CD4-positive, CD25-positive, alpha-beta regulatory T cell (primary cell): ENCODE measurements at regions not wholly inside any gene's neighbourhood (a gene's known extent, or its start where the extent isn't known, plus 50 kb on each side); places are given as distances from the start of the nearest gene placed in this dataset.

Experiments
- ATAC-seq, 2 donors: fragments of 150-1000 bp; cut with Tn5 transposase; one replicate each; pipeline ENCODE4 v1.10.0; 2021; ENCODE audit warnings: low read depth in 2 of 2, moderate number of reproducible peaks in 2 of 2, moderate library complexity in 1 of 2
- DNase-seq, 3 donors: peaks; one replicate each; pipeline versions ENCODE4 v3.0.0 to v3.0.0-alpha.2; 2012 to 2022; ENCODE audit warnings: mixed read lengths in 1 of 3
- H3K27ac ChIP-seq: one replicate; pipeline ENCODE4 v1.7.0; 2013; ENCODE audit warnings: mild to moderate bottlenecking, low read length; ENCODE audit not compliant: insufficient read depth, poor library complexity, severe bottlenecking
- H3K27me3 ChIP-seq: one replicate; pipeline ENCODE4 v1.7.0; 2013; ENCODE audit warnings: low read length; ENCODE audit not compliant: control insufficient read depth, insufficient read depth
- H3K36me3 ChIP-seq: one replicate; pipeline ENCODE4 v1.7.0; 2013; ENCODE audit warnings: mild to moderate bottlenecking, low read length, moderate library complexity; ENCODE audit not compliant: control insufficient read depth, insufficient read depth
- H3K4me1 ChIP-seq: 2 replicates; pipeline ENCODE4 v1.7.0; 2013; ENCODE audit warnings: mild to moderate bottlenecking, low read length; ENCODE audit not compliant: insufficient read depth, control insufficient read depth, poor library complexity, severe bottlenecking
- H3K4me3 ChIP-seq: one replicate; pipeline ENCODE4 v1.7.0; 2013; ENCODE audit warnings: low read depth, mild to moderate bottlenecking, low read length, moderate library complexity
- H3K9me3 ChIP-seq, 2 experiments: 1 replicate in 1 of 2; 2 replicates in 1 of 2; pipeline ENCODE4 v1.7.0; 2013; ENCODE audit warnings: low read length in 2 of 2, mild to moderate bottlenecking in 1 of 2, moderate library complexity in 1 of 2; ENCODE audit not compliant: control insufficient read depth in 2 of 2
- H3K27ac Mint-ChIP-seq, 3 donors: one replicate each; pipeline ENCODE4 v1.8.0; 2020 to 2022; ENCODE audit warnings: mild to moderate bottlenecking in 3 of 3, mixed read lengths in 3 of 3, moderate library complexity in 2 of 3
- H3K27me3 Mint-ChIP-seq: one replicate; pipeline ENCODE4 v1.8.0; 2022; ENCODE audit warnings: mild to moderate bottlenecking, mixed read lengths
- H3K36me3 Mint-ChIP-seq: one replicate; pipeline ENCODE4 v1.8.0; 2020; ENCODE audit warnings: mixed read lengths
- H3K4me1 Mint-ChIP-seq, 4 donors: one replicate each; pipeline ENCODE4 v1.8.0; 2020 to 2022; ENCODE audit warnings: mixed read lengths in 4 of 4, mild to moderate bottlenecking in 1 of 4
- H3K4me3 Mint-ChIP-seq, 4 donors: one replicate each; pipeline ENCODE4 v1.8.0; 2020 to 2022; ENCODE audit warnings: mild to moderate bottlenecking in 4 of 4, mixed read lengths in 4 of 4, moderate library complexity in 3 of 4
- H3K9me3 Mint-ChIP-seq, 7 donors: one replicate each; pipeline ENCODE4 v1.8.0; 2020 to 2022; ENCODE audit warnings: mixed read lengths in 7 of 7, mild to moderate bottlenecking in 3 of 7, moderate library complexity in 2 of 7

- peaks cover 0 to 8% of the 10 kb centered on the region in 2 experiments for H3K9me3 ChIP-seq
- ATAC-seq: no peak
These were observed 140.7 kb upstream of the PTPRD start for GRCh38 chr9:10753474-10753873.

GRCh38 chr9:10764481-10764880, 151.7 kb upstream of the PTPRD start:
- H3K36me3 ChIP-seq: no peaks in the 10 kb centered on the region
- H3K27me3 ChIP-seq: no peaks in the 10 kb centered on the region
- DNase-seq (no peak), ATAC-seq (no peak)
- peaks cover 0 to 7% of the 10 kb centered on the region in 2 experiments for H3K9me3 ChIP-seq
- Mint-ChIP-seq H3K4me1 (no peaks in the 10 kb centered on the region), H3K27ac (no peak overlapping the region), H3K36me3 (no peaks in the 10 kb centered on the region), H3K9me3 (peaks cover 1 to 19% (median 12%) of the 10 kb centered on the region in 7 donors), H3K4me3 (no peak overlapping the region), H3K27me3 (no peaks in the 10 kb centered on the region)
- no peak overlapping the region for H3K4me3 ChIP-seq
- H3K4me1 ChIP-seq: no peaks in the 10 kb centered on the region
- no peak overlapping the region for H3K27ac ChIP-seq

More at GRCh38 chr9:10753474-10753873, 140.7 kb upstream of the PTPRD start:
- no peak overlapping the region for H3K4me3 ChIP-seq
- no peak for DNase-seq
- no peaks in the 10 kb centered on the region for H3K4me1 Mint-ChIP-seq
- no peaks in the 10 kb centered on the region for H3K27me3 ChIP-seq
- H3K27ac ChIP-seq: no peak overlapping the region
- no peak overlapping the region for H3K4me3 Mint-ChIP-seq
- no peaks in the 10 kb centered on the region for H3K36me3 Mint-ChIP-seq
- H3K4me1 ChIP-seq: no peaks in the 10 kb centered on the region
- H3K9me3 Mint-ChIP-seq: peaks cover 2 to 44% (median 8%) of the 10 kb centered on the region in 7 donors
- H3K27me3 Mint-ChIP-seq: no peaks in the 10 kb centered on the region
- no peaks in the 10 kb centered on the region for H3K36me3 ChIP-seq
- H3K27ac Mint-ChIP-seq: no peak overlapping the region

DNA sequence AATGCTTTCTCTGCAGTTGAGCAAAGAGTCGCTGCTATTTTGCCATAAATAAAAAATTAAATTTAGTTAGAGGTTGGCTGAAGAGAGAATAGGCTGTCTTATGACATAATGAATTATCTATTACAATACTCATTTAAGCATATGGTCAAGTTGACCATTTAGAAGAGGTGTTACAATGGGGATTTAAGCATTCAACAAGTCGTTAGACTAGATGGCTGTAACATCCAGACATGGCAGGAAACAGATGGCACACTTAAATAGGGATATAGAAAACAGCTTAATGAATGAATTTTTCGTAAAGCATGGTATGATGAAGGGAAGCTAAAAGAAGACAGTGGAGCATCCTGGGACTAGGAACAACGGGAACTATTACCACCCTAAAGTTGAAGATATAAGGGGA, 160.3 kb upstream of the PTPRD start:
- no peak overlapping the region for H3K27ac Mint-ChIP-seq
- DNase-seq: no peak
- H3K9me3 Mint-ChIP-seq: peaks cover 1 to 22% (median 8%) of the 10 kb centered on the region in 7 donors
- no peaks in the 10 kb centered on the region for H3K4me1 Mint-ChIP-seq
- no peaks in the 10 kb centered on the region for H3K36me3 Mint-ChIP-seq
- H3K4me3 Mint-ChIP-seq: no peak overlapping the region
- no peaks in the 10 kb centered on the region for H3K27me3 Mint-ChIP-seq
- H3K27me3 ChIP-seq: no peaks in the 10 kb centered on the region
- H3K4me3 ChIP-seq: no peak overlapping the region
- no peaks in the 10 kb centered on the region for H3K4me1 ChIP-seq
- H3K36me3 ChIP-seq: no peaks in the 10 kb centered on the region
- no peak overlapping the region for H3K27ac ChIP-seq
- peaks cover 7 to 12% of the 10 kb centered on the region in 2 experiments for H3K9me3 ChIP-seq
- no peak for ATAC-seq

DNA sequence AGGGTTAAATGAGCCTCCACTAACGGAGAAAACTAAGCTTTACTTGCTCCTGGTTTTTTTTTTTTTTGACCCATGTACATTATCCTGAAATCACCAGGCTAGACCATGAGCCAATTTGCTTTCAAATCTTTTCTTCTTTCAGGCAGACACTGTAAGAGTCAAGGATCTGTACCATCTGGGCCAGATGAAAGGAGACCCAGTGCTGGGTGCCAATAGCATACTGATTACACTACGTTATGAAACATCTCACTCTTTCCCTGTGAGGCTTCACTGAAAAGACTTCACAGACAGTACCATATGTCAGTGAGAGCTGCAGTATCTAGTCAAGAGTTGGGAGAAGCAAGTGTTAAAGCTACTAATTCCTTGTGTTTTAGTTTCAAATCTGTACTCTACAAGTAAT, 161.2 kb upstream of the PTPRD start:
- Histone ChIP-seq H3K4me3 (no peak overlapping the region), H3K36me3 (no peaks in the 10 kb centered on the region), H3K27ac (no peak overlapping the region), H3K9me3 (peaks cover 7 to 17% of the 10 kb centered on the region in 2 experiments), H3K27me3 (no peaks in the 10 kb centered on the region), H3K4me1 (no peaks in the 10 kb centered on the region)
- H3K36me3 Mint-ChIP-seq: no peaks in the 10 kb centered on the region
- no peaks in the 10 kb centered on the region for H3K4me1 Mint-ChIP-seq
- no peak overlapping the region for H3K4me3 Mint-ChIP-seq
- H3K27me3 Mint-ChIP-seq: no peaks in the 10 kb centered on the region
- H3K27ac Mint-ChIP-seq: no peak overlapping the region
- H3K9me3 Mint-ChIP-seq: peaks cover 0 to 22% (median 4%) of the 10 kb centered on the region in 7 donors
- DNase-seq (no peak), ATAC-seq (no peak)

DNA sequence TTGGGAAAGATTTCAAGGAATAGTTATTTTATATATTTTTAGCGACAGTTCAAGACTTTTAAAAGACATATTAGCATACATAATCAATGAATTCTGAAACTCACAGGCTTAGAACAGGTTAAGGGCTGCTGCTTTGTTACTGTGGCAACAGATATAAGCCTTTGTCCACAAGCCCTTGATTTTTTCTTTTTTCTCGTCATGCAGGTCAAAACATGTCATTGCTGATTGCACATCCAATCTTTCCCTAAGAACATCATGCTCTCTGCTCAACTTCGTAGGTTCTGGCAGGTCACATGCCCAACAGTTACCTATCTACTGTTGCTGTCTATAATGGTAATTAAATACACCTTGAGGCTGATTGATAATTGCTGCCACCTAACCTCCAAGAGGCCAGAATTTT, 172.5 kb upstream of the PTPRD start:
- H3K4me3 Mint-ChIP-seq: no peak overlapping the region
- DNase-seq: no peak
- Histone ChIP-seq H3K27ac (no peak overlapping the region), H3K4me1 (no peaks in the 10 kb centered on the region), H3K27me3 (no peaks in the 10 kb centered on the region), H3K4me3 (no peak overlapping the region), H3K36me3 (no peaks in the 10 kb centered on the region), H3K9me3 (peaks cover 9 to 10% of the 10 kb centered on the region in 2 experiments)
- ATAC-seq: no peak
- H3K36me3 Mint-ChIP-seq: no peaks in the 10 kb centered on the region
- no peak overlapping the region for H3K27ac Mint-ChIP-seq
- no peaks in the 10 kb centered on the region for H3K27me3 Mint-ChIP-seq
- H3K9me3 Mint-ChIP-seq: peaks cover 0 to 30% (median 10%) of the 10 kb centered on the region in 7 donors
- H3K4me1 Mint-ChIP-seq: no peaks in the 10 kb centered on the region

- Mint-ChIP-seq H3K4me1 (no peaks in the 10 kb centered on the region), H3K9me3 (peaks cover 4 to 21% (median 7%) of the 10 kb centered on the region in 7 donors)
- no peak for ATAC-seq
These were observed 180.5 kb upstream of the PTPRD start for GRCh38 chr9:10793306-10793705.

GRCh38 chr9:10804486-10804885, 191.7 kb upstream of the PTPRD start:
- Histone ChIP-seq H3K36me3 (no peaks in the 10 kb centered on the region), H3K9me3 (peaks cover 0 to 3% of the 10 kb centered on the region in 2 experiments), H3K4me1 (no peaks in the 10 kb centered on the region), H3K27me3 (no peaks in the 10 kb centered on the region), H3K4me3 (no peak overlapping the region), H3K27ac (no peak overlapping the region)
- Mint-ChIP-seq H3K27ac (no peak overlapping the region), H3K4me3 (no peak overlapping the region), H3K4me1 (no peaks in the 10 kb centered on the region), H3K27me3 (no peaks in the 10 kb centered on the region), H3K9me3 (peaks cover 0 to 32% (median 10%) of the 10 kb centered on the region in 7 donors), H3K36me3 (no peaks in the 10 kb centered on the region)
- DNase-seq: no peak
- no peak for ATAC-seq

More at GRCh38 chr9:10793306-10793705, 180.5 kb upstream of the PTPRD start:
- Mint-ChIP-seq H3K4me3 (no peak overlapping the region), H3K36me3 (no peaks in the 10 kb centered on the region), H3K27me3 (no peaks in the 10 kb centered on the region), H3K27ac (no peak overlapping the region)
- Histone ChIP-seq H3K9me3 (peaks cover 8 to 35% of the 10 kb centered on the region in 2 experiments), H3K27me3 (no peaks in the 10 kb centered on the region), H3K4me3 (no peak overlapping the region), H3K4me1 (no peaks in the 10 kb centered on the region), H3K36me3 (no peaks in the 10 kb centered on the region), H3K27ac (no peak overlapping the region)
- DNase-seq: no peak

DNA sequence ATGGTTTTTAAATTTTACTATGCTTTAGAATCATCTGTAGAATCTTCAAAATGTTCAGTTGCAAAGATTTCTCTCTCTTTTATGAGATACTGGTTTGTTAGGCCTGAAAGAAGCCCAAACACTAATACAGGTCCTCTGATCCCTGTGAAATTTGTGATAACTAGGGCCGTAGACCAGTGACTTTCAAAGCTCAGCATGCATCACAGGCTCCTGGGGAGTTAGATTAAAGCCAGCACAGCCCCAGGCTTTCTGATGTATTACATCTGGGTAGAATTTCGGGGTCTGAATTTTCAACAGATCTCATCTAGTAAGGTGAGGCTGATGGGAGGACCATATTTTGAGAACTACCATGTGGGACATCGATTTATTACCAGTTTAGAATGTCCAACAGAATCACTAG, 194.1 kb upstream of the PTPRD start:
- Mint-ChIP-seq H3K4me1 (no peaks in the 10 kb centered on the region), H3K27me3 (no peaks in the 10 kb centered on the region), H3K9me3 (peaks cover 0 to 33% (median 10%) of the 10 kb centered on the region in 7 donors), H3K36me3 (no peaks in the 10 kb centered on the region), H3K27ac (no peak overlapping the region), H3K4me3 (no peak overlapping the region)
- H3K4me1 ChIP-seq: no peaks in the 10 kb centered on the region
- ATAC-seq (no peak), DNase-seq (no peak)
- H3K9me3 ChIP-seq: peaks cover 0 to 5% of the 10 kb centered on the region in 2 experiments
- H3K36me3 ChIP-seq: no peaks in the 10 kb centered on the region
- H3K27me3 ChIP-seq: no peaks in the 10 kb centered on the region
- no peak overlapping the region for H3K4me3 ChIP-seq
- H3K27ac ChIP-seq: no peak overlapping the region
